ENCODE measurements at regions not wholly inside any gene's neighbourhood (a gene's known extent, or its start where the extent isn't known, plus 50 kb on each side); places are given as distances from the start of the nearest gene placed in this dataset.

DNA sequence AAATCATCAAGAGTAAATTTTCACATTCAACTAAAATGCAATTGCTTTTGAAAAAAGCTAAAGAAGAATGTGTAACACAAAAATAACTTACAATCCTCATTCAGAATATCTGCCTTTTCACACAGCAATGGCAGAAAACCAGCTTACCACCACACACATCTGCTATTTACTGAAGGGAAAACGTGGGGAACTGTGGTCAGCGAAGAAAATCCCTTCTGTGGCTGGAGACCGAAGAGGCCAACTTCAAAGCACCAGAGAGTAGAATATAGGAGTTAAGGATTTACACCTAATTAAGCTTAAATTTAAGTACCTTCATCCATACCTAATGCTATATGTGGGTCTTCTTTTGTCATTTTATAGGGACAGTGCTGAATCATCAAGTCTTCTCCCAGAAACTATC is 339.6 kb downstream of the DEPDC1B start:
- ATAC-seq: no peak
- no peak for DNase-seq (ENCODE audit: low spot score)
- intact Hi-C loops (cut with DNase I): no loop called here

GRCh38 chr5:60357302-60357701 is 342.7 kb downstream of the DEPDC1B start:
- intact Hi-C loops (cut with DNase I): no loop called here
- no peak for DNase-seq (ENCODE audit: low spot score)
- no peak for ATAC-seq

GRCh38 chr5:60356745-60357144 is 343.2 kb downstream of the DEPDC1B start:
- DNase-seq (ENCODE audit: low spot score): no peak
- ATAC-seq: no peak
- intact Hi-C loops (cut with DNase I): no loop called here

DNA sequence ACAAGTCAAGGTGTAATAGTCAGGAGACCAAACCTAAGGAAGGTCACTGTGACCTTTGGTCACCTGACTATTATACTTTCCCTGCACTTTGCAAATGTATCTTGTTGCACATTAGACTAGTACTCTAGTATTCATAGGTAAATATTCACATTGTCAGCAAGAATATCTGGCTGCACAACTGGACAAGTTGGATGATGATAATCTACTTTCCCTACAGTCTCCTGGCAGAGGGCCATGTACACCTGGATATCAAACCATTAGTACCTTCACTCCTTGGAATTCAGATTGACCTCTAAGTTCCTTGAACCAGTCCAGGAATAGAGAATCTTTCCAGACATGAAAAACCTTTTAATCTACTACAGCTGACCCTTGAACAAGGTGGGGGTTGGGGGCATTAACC is 344.8 kb downstream of the DEPDC1B start:
- no peak for ATAC-seq
- no peak for DNase-seq (ENCODE audit: low spot score)
- intact Hi-C loops (cut with DNase I): no loop called here

DNA sequence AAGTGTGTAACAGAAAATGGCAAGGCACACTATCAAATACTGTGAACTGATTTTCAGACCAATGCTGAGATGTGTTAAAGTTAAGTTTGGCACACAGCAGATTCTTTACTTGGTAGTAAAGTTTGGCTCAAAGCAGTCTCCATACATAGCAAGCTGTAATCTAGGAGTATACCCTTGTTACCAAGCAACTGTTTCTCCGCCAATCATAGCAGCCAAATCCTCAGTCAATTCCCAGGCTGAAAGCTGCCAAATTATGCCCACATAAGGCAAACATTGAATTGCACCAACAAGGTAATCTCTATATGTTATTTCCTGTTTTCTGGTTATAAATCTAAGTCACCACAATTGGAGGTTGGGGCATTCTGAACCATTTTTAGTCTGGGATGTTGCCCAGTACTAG is 345.7 kb downstream of the DEPDC1B start:
- DNase-seq (ENCODE audit: low spot score) (no peak), ATAC-seq (no peak)
- intact Hi-C loops (cut with DNase I): no loop called here

DNA sequence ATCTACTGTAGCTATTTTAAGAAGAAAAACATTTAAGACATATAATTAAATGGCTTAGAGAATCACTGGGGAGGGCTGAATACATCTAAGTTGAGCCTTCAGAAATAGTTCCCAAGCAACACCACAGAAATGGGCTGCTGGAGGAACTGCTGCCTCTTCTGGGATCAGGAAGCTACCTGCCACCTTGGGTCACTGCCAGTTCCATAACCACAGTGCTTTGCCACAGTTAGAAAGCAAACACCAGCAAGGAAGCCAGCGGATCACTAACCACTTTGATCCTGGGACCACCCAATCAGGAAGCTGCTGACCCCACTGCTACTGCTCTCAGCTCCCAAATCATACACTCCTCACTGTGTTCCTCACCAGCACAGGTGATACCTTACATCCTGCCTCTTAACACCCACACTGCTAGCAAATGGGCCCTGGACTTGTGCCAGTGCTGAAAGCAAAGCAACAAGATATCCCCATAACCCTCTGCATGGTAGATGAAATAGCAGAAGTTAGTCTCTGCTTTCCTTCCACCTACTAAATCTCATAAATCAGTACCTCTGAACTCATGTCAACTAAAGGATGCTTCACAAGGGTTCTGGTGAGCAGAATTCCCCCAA is 346.9 kb downstream of the DEPDC1B start:
- intact Hi-C loops (cut with DNase I): no loop called here
- DNase-seq (ENCODE audit: low spot score): no peak

GRCh38 chr5:60350794-60351193 is 349.2 kb downstream of the DEPDC1B start:
- intact Hi-C loops (cut with DNase I): no loop called here
- ATAC-seq: no peak
- DNase-seq (ENCODE audit: low spot score): no peak

More for the DNA sequence above, 346.9 kb downstream of the DEPDC1B start:
- ATAC-seq: no peak

DNA sequence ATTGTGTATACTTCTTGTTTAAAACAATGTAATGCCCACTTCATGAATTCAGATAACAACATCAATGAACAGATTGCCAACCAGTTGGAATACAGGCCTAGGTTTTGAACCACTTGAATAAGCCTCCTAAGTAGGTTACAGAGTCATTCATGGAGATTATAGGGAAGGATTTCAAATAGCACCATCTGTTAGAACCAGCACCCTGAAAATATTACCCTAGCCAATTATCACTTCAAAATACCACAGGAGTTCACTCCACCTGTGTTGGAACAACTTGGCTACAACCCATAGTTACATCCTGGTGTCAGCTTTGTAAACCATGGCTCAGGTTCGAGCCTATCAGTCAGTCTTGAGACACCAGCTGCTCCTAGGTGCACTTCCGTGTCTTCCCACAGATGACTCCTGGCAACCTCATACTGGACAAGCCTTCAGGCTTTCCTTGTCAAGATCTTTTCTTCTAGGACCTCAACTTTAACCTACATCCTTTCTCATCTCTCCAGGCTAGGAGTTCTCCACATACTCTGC is 350.0 kb downstream of the DEPDC1B start:
- DNase-seq (ENCODE audit: low spot score) (no peak), ATAC-seq (no peak)
- intact Hi-C loops (cut with DNase I): no loop called here

DNA sequence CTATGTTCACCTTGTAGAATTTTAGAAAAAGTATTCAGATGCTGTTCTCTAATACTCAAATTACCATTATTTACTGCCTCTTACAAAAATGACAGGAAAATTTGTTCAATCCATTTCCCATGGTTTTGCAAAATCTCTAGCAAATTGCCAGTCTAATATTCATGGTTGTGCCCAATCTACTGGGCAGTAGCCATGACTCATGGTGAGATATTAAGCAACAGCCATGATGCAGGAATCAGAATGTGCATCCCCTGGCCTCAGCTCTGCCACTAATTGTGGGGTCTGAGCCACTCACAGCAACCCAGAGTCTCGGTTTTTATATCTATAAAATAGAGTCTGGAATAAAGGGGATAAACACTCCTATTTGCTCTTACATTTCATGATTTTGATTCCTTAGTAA is 353.6 kb downstream of the DEPDC1B start:
- no peak for ATAC-seq
- no peak for DNase-seq (ENCODE audit: low spot score)
- intact Hi-C loops (cut with DNase I): no loop called here

DNA sequence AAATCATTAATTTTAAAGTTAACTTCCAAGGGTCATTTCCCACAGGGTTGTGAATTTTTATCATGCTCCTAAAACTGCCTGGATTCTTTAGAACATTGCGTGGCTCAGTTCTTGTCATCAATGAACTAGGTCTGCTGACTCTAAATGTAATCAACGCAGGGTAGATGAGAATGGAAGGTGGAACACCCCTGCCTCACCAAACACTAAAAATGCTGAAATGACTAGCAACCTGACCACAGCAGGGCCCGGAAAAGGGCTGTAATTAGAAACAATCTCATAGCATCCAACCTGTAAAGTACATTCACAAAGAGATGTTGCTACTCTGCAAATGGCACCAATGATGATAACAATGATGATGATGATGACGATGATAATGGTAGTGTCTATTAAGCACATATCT is 356.9 kb downstream of the DEPDC1B start:
- DNase-seq (ENCODE audit: low spot score) (no peak), ATAC-seq (no peak)
- intact Hi-C loops (cut with DNase I): no loop called here

GRCh38 chr5:60340965-60341471 is 358.9 kb downstream of the DEPDC1B start:
- ATAC-seq (no peak), DNase-seq (ENCODE audit: low spot score) (no peak)
- intact Hi-C loops (cut with DNase I): no loop called here

DNA sequence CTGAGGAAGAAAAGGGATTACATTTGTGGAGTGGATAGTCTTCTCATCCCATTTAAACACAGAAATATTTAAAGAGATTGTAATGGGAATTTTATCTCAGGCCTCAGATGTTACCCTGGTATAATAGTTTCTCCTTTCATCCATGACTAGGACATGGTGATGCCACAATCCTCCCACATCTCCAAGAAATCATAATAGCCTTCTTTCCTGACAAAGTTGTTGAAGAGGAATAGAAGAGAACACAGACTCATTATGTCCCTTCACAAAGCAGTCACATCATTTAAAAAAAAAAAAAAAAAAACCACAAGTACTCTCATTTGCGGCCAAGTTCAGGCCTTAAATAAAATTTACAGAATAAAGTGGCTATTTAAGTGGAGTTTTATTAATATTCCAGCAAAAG is 359.6 kb downstream of the DEPDC1B start:
- DNase-seq (ENCODE audit: low spot score) (no peak), ATAC-seq (no peak)
- intact Hi-C loops (cut with DNase I): no loop called here

GRCh38 chr5:60339691-60340201 is 360.2 kb downstream of the DEPDC1B start:
- DNase-seq (ENCODE audit: low spot score) (peak; percentile 63), ATAC-seq (peak; percentile 86)
- intact Hi-C loops (cut with DNase I): no loop called here

- intact Hi-C loops (cut with DNase I): no loop called here
- no peak for DNase-seq (ENCODE audit: low spot score)
- no peak for ATAC-seq
Measured at GRCh38 chr5:60338846-60339245, 361.1 kb downstream of the DEPDC1B start.

GRCh38 chr5:60336491-60336890 is 363.5 kb downstream of the DEPDC1B start:
- ATAC-seq (no peak), DNase-seq (ENCODE audit: low spot score) (no peak)
- intact Hi-C loops (cut with DNase I): no loop called here

DNA sequence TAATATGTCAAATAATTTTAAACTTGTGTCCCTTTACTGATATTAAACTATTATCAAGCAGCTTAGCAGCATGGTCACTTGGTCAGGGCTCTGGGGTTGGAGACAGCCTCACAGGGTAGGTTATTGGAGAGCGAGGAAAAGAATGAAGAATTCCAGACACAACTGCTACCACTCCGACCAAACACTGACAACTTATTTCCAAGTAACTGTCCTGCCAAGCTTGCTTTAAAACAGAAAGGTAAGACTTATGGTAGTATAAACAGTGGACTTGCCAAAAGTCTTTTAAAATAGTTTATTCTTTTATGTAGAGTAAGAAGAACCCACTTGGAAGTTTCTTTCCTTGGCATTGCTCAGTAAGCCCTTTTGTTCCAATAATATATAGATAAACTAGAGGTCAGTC is 364.1 kb downstream of the DEPDC1B start:
- intact Hi-C loops (cut with DNase I): no loop called here
- no peak for DNase-seq (ENCODE audit: low spot score)
- no peak for ATAC-seq

DNA sequence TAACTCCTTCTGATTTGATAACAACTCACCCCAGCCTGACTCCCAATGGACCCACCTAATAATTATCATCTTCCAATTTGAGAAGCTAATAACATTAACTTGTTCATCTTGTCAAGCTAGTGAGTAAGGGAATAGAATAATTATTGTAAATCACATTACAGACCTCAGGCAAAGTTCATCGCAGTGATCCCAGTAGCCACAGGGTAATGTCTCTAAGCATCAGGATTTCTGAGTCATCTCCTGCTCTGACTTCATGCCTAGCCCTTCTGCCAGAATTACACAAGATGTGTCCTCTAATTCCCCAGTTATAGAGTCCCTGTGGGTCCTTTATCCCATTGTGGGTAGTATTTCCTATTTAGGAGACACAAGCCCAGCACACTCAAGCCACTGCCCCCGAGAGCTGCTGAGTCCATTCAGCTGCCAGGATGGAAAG is 365.7 kb downstream of the DEPDC1B start:
- no peak for DNase-seq (ENCODE audit: low spot score)
- intact Hi-C loops (cut with DNase I): no loop called here
- ATAC-seq: no peak

DNA sequence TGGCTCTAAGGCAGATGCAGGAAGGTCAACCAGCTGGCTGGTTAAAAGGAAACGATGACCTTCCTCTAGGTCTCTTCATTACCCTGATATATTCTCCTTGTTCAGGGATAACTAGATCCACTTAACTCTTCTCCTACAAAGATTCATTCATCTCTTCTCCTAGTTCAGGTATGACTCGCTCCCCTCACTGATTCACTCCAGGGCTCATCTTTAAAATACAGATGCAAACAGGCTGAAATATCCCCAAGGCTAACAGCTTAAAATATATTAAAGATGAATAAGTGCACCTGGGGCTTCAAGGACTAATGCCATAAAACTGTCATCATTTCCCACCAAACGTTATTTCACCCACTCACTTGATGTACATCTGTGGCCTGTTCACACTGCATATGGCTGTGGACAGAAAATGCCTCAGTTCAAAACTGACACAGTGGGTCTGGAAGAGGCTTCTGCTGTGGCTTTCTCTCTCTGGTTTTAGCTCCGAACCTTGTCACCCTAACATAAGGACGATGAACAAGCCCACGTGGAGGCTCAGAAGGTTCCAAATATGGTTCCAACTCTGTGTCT is 366.9 kb downstream of the DEPDC1B start:
- intact Hi-C loops (cut with DNase I): no loop called here
- no peak for DNase-seq (ENCODE audit: low spot score)
- no peak for ATAC-seq

DNA sequence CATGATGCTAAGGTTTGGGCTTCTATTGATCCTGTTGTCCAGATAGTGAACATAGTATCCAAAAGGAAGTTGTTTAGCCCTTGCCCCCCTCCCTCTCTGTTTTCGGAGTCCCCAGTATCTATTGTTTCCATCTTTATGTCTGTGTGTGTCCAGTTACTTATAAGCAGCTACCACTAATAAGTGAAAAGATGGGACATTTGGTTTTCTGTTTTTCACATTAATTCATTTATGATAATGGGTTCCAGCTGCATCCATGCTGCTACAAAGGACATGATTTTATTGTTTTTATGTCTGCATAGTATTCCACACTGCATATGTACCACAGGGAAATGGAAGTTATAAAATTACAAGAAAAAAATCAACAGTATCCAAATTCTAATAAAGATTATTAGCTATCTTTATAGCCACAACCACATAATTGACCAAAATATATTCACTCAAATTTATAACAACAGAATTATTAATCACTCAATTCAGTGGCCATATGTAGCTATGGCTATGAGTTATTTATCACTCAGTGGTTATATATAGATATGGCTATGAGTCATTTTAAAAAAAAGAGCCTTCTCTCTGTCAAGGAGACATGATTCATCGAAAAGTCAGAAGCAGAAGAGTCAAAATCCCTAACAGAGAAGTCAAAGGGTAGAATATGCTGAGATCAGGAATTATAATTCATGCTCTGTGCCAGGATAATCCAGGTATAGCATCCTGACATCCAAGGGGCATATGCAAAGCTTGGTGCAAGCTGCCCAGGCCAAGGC is 367.5 kb downstream of the DEPDC1B start:
- ATAC-seq (no peak), DNase-seq (ENCODE audit: low spot score) (no peak)
- intact Hi-C loops (cut with DNase I): no loop called here

- intact Hi-C loops (cut with DNase I): no loop called here
- no peak for DNase-seq (ENCODE audit: low spot score)
- no peak for ATAC-seq
Measured at GRCh38 chr5:60330236-60330635, 369.7 kb downstream of the DEPDC1B start.
